Tibial nerve (tissue), 4 donors: ENCODE measurements at regions not wholly inside any gene's neighbourhood (a gene's known extent, or its start where the extent isn't known, plus 50 kb on each side); places are given as distances from the start of the nearest gene placed in this dataset.

ENCODE experiments used
- DNase-seq, 2 donors: peaks; one replicate each; pipeline ENCODE4 v3.0.0-alpha.2; 2019; ENCODE audit warnings: low spot score in 2 of 2
- H3K27ac ChIP-seq, 4 donors: fragments of 200-600 bp; sonication (generic) in 3 of 4; one replicate each; pipeline ENCODE4 v1.5.1; 2017 to 2019; ENCODE audit warnings: mild to moderate bottlenecking in 1 of 4
- H3K27me3 ChIP-seq, 2 donors: fragments of 200-600 bp; sonication (generic) in 1 of 2; one replicate each; pipeline versions ENCODE4 v1.5.1 to v1.6.0; 2017 to 2019
- H3K36me3 ChIP-seq, 3 donors: fragments of 200-600 bp; sonication (generic); one replicate each; pipeline ENCODE4 v1.5.1; 2018 to 2019
- H3K4me1 ChIP-seq, 4 donors: fragments of 200-600 bp; sonication (generic) in 3 of 4; one replicate each; pipeline ENCODE4 v1.5.1; 2017 to 2019
- H3K4me3 ChIP-seq, 4 donors: fragments of 200-600 bp; sonication (generic) in 3 of 4; one replicate each; pipeline ENCODE4 v1.5.1; 2017 to 2019; ENCODE audit warnings: mild to moderate bottlenecking in 1 of 4, moderate library complexity in 1 of 4
- H3K9me3 ChIP-seq, 4 donors: fragments of 200-600 bp; sonication (generic) in 3 of 4; one replicate each; pipeline ENCODE4 v1.5.1; 2017 to 2019
- CTCF ChIP-seq, 5 experiments: fragments of 200-600 bp in 3 of 5; fragments of 450-650 bp in 2 of 5; sonication (generic) in 3 of 5; IDR thresholded peaks; one replicate each; pipeline ENCODE4 v1.5.1; 2016 to 2019; ENCODE audit warnings: antibody characterized with exemption in 5 of 5, mild to moderate bottlenecking in 3 of 5, moderate library complexity in 2 of 5
- EP300 ChIP-seq, 2 donors: sonication (generic); formaldehyde crosslinking; IDR thresholded peaks; one replicate each; pipeline ENCODE4 v1.6.1; 2017; ENCODE audit warnings: antibody characterized with exemption in 2 of 2, mild to moderate bottlenecking in 1 of 2
- POLR2A ChIP-seq, 2 donors: fragments of 450-650 bp; IDR thresholded peaks; one replicate each; pipeline ENCODE4 v1.6.1; 2017; ENCODE audit warnings: antibody characterized with exemption in 2 of 2, mild to moderate bottlenecking in 2 of 2, moderate library complexity in 2 of 2
- WGBS, 2 donors: methylation state at CpG; one replicate each; pipeline ENCODE4 v1.1.5; 2018; 5-methylcytosine and 5-hydroxymethylcytosine counted together

DNA sequence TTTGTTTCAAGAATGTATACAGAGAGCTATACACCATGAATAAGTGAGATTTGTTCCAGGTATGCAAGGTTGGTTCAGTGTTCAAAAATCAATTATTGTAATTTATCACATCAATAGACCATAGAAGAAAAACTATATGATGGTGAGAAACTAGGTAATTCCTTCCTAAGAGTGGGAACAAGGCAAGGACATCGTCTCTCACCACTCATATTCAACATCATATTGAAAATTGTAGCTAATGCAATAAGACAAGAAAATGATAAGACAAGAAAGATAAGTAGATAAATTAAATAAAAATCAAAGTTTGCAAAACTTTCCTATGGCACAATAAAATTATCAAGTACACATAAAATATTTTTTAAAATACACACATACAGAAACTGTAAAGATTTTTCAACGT lies 385.3 kb upstream of the COBL start:
- Histone ChIP-seq H3K27me3 (no peaks in the 10 kb centered on the region), H3K36me3 (no peaks in the 10 kb centered on the region), H3K4me1 (no peaks in the 10 kb centered on the region), H3K4me3 (no peak overlapping the region), H3K27ac (no peak overlapping the region), H3K9me3 (peaks cover 0 to 10% (median 0%) of the 10 kb centered on the region in 4 donors)
- no peak for DNase-seq
- 83 to 90% methylated on average over 2 of the region's 2 CpGs for WGBS, 2 donors
- TF ChIP-seq POLR2A (IDR thresholded peaks at IDR 0.05), result no peak
- no peak for TF ChIP-seq EP300 (IDR thresholded peaks at IDR 0.05)
- no peak for TF ChIP-seq CTCF (IDR thresholded peaks at IDR 0.05)

DNA sequence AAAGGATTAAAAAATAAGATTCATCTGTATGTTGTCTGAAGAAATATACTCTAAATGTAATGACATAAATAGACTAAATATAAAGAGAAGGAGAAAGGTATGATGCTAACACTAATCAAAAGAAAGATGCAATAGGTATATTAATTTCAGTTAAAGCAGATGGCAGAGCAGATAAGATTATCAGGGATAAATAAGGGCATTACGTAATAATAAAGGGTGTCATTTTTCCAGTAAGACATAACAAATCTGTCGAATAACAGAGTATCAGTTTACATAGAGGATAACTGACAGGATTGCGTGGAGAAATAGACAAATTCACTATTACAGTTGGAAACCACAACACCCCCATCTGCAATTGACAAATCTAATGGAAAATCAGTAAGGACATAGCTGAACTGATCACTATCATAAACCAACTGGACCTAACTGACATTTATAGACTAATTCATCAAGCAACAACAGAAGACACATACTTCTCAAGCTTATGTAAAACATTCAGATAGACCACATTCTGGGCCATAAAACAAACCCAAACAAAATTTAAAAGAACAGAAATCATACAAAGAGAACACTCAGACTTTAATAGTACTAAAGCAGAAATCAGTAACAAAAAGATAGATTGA lies 384.1 kb upstream of the COBL start:
- WGBS, 2 donors, result 61 to 77% methylated on average over 3 of the region's 3 CpGs
- H3K27ac ChIP-seq, result no peak overlapping the region
- H3K4me1 ChIP-seq, result no peaks in the 10 kb centered on the region
- no peaks in the 10 kb centered on the region for H3K36me3 ChIP-seq
- H3K27me3 ChIP-seq, result no peaks in the 10 kb centered on the region
- TF ChIP-seq CTCF (IDR thresholded peaks at IDR 0.05) (no peak), POLR2A (IDR thresholded peaks at IDR 0.05) (no peak), EP300 (IDR thresholded peaks at IDR 0.05) (no peak)
- no peak overlapping the region for H3K4me3 ChIP-seq
- DNase-seq, result no peak
- peaks cover 0 to 10% (median 0%) of the 10 kb centered on the region in 4 donors for H3K9me3 ChIP-seq

DNA sequence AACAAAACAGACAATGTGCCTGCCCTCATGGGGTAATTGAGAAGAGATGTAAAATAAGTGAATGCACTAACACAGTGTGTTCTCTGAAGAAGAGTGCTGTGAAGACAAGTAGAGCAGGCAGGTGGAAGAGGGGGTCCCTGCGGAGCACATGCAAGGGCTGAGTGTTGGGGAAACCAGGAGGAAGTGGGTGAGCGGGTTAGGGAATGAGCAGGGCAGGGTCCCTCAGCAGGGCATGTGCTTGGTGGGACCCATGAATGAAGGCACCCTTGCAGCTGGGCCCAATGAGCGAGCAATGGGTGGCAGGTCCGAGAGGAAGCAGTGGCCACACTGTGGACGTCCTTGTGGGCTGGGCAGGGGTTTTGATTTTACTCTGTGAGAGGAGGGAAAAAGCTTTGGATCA lies 376.6 kb upstream of the COBL start:
- Histone ChIP-seq H3K4me3 (no peak overlapping the region), H3K9me3 (peaks cover 0 to 4% (median 0%) of the 10 kb centered on the region in 4 donors), H3K36me3 (no peaks in the 10 kb centered on the region), H3K4me1 (no peaks in the 10 kb centered on the region), H3K27ac (no peak overlapping the region), H3K27me3 (no peaks in the 10 kb centered on the region)
- TF ChIP-seq POLR2A (IDR thresholded peaks at IDR 0.05) (no peak), CTCF (IDR thresholded peaks at IDR 0.05) (no peak), EP300 (IDR thresholded peaks at IDR 0.05) (no peak)
- 82 to 87% methylated on average over 5 of the region's 5 CpGs for WGBS, 2 donors
- no peak for DNase-seq

DNA sequence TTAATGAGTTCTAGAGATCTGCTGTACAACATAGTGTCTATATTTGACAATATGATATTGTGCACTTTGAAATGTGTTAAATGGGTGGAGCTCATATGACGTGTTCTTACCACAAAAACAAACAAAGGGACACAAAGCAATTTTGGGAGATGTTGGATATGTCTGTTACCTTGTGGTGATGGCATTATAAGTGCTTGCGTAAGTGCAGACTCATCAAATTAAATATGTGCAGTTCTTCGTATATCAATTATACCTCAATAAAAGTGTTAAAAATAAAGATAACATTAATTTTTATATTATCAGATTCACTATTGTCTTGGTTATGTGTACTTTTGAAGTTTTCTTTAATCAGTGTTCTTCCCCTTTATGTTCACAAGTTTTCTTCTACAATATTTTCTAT lies 372.9 kb upstream of the COBL start:
- Histone ChIP-seq H3K4me1 (no peaks in the 10 kb centered on the region), H3K27me3 (no peaks in the 10 kb centered on the region), H3K9me3 (peaks cover 0 to 4% (median 0%) of the 10 kb centered on the region in 4 donors), H3K36me3 (no peaks in the 10 kb centered on the region), H3K4me3 (no peak overlapping the region), H3K27ac (no peak overlapping the region)
- TF ChIP-seq EP300 (IDR thresholded peaks at IDR 0.05), result no peak
- no peak for TF ChIP-seq POLR2A (IDR thresholded peaks at IDR 0.05)
- TF ChIP-seq CTCF (IDR thresholded peaks at IDR 0.05), result no peak
- WGBS, 2 donors, result 82 to 83% methylated on average over 3 of the region's 3 CpGs
- DNase-seq, result no peak

DNA sequence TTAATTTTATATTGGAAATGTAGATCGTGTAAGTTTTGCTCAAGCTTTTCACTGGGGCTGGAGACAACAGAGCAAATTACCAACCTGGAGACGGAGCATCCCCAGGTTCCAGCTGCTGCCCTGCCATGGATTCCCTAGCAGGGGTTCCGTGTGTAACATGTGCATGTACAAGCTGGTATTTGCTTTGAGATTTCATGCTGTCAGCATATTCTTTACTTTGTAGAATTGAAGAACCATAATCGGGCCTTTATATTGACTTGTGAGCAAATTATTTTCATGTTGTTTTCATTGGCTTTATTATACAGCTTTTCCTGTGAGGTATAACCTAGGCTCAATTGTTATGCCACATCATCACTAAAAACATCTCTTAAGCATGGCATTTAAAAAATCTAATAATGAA lies 369.2 kb upstream of the COBL start:
- Histone ChIP-seq H3K36me3 (no peaks in the 10 kb centered on the region), H3K9me3 (peaks cover 0 to 4% (median 0%) of the 10 kb centered on the region in 4 donors), H3K27me3 (no peaks in the 10 kb centered on the region), H3K4me3 (no peak overlapping the region), H3K27ac (no peak overlapping the region), H3K4me1 (no peaks in the 10 kb centered on the region)
- DNase-seq, result no peak
- 86 to 88% methylated on average over 4 of the region's 4 CpGs for WGBS, 2 donors
- no peak for TF ChIP-seq POLR2A (IDR thresholded peaks at IDR 0.05)
- TF ChIP-seq CTCF (IDR thresholded peaks at IDR 0.05), result no peak
- no peak for TF ChIP-seq EP300 (IDR thresholded peaks at IDR 0.05)
